NCI-H774 (cell line): ENCODE measurements at regions not wholly inside any gene's neighbourhood (a gene's known extent, or its start where the extent isn't known, plus 50 kb on each side); places are given as distances from the start of the nearest gene placed in this dataset.

Experiments used
- DNase-seq: peaks from one replicate; lab custom pipeline; 2025; lab: John Stamatoyannopoulos, UW

DNA sequence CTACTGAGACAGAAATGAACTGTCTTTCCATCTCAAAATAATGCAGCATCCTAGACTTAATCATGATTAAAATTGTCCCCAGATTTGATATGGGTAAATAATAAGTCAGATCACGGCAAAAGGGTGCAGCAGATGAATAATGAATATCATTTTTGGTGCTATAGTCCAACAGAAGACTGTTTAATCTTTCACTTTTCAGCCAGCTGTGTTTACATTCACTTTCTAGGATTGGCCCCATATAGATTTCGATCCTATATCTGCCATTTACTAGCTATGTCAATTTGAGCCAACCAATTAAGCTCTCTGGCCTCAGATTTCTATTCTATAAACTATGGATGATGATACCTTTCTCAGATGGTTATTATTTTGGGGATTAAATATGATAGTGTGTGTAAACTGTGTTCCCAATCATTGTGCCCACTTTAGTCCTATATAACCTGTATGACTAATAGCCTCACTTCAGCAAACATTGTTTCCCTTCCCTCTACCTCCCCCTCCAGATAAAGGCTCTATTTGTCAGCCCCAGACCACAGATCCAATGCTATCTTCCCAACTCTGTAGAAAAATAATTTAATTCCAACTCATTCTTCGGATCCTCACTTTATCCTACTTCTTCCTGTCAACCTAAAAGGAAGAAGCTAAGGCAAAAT lies 53.6 kb upstream of the NT5E start:
- DNase-seq: no peak

DNA sequence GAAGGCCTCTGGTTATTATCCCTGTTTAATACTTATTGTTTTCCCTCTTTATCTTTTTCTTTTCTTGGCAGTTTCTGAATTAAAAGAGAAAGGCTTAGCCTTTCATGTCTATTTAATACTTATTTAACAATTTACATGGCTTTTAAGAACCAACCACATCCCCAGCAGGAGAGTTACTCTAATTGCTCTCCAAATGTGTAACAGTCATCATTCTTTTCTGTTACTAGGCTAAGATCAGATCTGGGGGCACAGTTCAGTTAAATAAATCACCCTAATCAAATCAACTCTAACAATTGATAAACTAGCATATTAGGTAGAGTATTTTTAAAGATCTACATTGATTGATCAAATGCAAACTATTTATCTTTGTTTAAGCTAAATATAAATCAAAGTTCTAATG lies 54.1 kb upstream of the NT5E start:
- DNase-seq: no peak

DNA sequence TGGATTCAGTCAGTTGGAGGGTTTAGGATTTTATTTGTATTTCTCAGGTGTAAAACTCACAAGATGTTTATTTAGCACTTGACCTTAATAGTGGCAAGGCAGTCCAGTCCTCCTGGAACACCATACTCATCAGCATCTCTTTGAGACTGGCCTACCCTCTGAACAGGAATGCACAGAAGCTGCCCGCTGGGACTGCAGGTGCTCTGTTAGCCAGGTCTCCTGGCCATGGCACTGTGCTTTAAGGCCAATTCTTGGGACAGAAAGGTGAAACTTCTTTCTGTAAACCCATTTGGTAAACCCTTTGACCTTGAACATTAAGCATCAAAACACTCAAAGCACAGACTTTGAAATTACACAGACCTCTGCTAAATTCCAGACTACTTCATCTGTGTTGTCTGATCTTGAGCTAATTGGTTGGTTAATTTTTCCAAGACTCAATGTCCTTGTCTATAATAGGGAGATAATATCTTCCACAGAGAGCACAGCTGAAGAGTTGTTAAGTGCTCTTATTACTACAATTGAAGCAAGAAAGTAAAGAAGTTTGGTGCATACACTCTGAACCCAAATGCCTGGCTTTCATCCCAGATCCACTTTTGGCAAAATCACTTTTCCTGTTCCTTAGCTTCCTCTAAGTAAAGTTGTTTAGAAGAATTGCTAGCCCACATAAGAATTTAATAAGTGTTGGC lies 54.9 kb upstream of the NT5E start:
- no peak for DNase-seq

DNA sequence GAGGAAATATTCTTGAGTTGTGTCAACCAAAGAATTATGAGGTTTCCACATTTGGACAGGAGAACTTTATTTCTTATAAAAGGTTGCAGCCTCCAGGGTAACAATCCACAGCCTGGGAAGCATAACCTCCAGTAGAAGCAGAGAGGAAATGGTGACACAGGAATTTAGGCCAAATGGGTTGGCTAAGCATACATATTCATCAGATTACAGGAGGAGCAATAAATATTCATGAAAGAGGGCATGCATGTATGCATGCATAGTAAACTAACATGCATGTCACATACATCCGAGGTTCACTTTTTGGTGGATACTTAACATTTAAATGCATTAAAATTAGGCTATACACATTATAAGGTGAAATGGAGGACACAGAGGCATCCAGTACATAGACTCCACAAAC lies 55.7 kb upstream of the NT5E start:
- DNase-seq: no peak

DNA sequence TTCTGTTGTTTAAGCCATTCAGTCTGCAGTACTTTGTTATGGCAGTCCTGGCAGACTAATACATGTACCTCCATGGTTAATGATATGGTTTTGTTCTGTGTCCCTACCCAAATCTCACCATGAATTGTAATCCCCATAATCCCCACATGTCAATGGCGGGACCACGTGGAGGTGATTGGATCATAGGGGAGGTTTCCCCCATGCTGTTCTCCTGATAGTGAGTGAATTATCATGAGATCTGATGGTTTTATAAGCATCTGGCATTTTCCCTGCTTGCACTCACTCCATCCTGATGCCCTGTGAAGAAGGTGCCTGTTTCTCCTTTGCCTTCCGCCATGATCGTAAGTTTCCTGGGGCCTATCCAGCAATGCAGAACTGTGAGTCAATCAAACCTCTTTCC lies 57.5 kb upstream of the NT5E start:
- DNase-seq: no peak

DNA sequence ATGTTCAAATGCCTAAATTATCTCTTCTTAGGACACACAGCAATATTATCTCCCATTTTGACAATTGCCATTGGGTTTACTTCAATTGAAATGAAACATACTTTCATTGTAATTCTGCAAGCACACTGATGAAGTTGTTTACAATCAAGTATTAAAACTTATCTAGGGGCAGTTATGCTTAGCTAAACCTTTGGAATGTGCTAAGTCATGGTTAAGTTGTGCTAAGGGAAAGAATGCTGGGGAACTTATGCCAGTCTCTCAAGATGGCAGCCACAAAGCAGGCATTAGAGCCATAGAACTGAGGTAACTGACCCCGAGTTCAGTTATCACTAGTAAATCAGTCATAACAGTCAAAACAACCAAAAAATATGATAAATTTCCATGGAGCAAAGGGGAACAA lies 59.1 kb upstream of the NT5E start:
- DNase-seq: no peak

DNA sequence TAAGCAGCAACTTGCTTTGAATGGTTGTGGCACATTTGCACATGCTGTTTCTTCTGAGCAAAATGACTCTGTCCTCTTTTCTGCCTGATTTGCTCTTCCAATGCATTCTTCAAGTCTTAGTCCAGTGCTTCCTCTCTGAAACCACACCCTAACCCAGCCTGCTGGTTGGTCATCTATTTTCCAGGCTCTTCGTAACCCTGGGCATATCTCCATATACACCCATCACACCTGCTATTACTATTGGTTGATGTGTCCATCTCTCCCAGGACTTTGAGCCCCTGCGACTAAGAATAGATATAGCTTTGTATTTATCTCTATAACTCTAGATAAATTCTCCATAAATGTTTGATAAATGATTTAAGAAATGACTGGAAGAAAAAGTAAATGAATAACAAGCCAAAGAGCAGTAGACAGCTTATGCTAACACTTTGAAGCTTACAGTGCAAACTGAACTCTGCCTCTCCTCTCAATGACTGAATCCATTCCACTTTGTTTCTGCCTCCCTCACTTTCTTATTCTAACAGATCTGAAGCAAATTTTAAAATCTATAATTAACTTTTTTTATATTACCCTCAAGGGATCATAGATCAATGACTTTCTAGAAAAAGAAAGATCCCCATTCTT lies 59.7 kb upstream of the NT5E start:
- DNase-seq: no peak

DNA sequence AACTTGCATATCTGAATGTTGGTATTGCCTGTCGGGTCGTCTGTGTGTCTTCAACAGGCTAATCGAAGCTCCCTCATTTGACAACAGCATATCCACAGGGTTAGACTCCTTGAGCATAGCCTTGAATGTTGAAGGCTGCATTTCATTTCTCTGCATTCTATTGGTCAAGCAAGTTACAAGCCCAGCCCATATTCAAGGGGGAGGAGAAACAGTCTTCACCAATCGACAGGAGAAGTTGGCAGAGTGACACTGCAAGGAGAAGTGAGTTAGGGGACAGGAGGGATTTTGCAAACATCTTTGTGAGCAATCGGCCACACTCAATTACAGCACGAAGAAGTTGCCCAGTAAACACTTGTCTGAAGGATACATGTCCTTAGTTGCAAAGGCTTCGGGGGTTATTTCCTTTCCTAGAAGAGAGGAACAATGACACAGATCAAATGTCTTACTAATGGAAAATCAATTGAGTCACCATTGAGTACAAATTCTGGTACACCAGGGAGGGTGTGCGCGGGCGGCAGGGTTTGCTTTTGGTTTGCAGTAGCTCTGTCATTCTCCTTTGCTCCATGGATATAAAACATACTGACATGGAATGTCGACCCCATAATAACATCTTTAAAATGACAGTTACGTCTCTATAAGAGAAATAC lies 60.6 kb upstream of the NT5E start:
- DNase-seq: no peak

DNA sequence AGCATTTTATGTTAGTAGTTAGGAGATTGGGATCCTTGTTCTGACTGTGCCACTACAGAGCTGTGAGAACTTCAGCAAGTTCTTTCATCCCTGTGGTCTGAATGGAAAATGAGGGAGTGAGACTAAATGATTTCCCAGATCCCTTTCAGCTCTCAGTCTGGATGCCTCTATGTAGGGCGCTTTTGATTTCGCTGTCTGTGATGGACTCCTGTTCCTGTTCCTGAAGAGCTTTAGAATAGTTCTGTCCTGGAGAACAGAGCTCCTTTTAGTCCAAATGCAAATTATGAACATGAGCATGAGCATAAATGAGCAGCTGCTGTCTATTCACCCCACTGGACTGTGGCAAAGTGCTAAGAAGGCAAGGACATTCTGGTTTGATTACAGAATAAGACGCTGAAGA lies 61.4 kb upstream of the NT5E start:
- DNase-seq: no peak

DNA sequence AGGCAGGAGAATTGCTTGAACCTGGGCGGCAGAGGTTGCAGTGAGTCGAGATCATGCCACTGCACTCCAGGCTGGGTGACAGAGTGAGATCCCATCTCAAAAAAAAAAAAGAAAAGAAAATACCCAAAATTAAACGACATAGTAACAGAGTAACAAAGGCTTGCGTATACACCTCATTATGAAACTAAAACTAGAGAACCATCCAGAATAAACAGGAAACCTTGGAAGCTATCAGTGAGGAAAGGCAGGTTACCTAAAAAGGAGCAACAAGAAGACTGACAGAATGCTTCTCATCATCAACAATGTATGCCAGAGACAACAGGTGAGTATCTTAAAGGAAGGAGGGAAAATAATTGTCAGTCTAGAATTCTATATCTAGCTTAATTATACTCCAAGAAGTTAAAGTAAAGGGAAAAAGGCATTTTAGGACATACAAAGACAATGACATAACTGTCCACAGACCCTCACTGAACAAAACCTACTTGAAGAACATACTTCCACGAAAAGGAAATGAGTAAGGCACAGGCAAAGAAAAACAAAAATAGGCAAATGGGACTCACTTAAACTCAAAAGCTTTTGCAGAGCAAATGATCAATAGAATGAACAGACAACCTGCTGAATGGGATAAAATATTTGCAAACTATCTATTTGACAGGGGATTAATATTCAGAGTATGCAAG lies 64.1 kb upstream of the NT5E start:
- no peak for DNase-seq

DNA sequence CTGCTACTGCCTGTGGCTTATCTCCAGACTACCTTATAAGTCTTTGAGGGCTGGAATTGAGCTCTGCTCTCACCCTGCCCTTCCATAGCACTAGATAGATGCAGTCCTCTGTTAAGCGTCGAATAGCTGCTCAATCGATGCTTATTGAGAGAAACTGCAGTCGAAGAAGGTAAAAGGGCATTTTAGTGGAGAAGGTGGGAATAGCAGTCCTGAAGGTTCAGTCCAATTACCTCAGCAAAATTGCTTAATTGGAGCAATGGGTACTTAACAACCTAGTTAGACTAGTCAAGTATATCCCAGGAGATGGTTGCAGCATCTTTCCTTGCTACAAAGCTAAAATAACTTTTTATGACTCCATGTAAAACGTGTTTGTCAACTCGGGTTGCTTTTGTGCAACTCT lies 66.8 kb upstream of the NT5E start:
- no peak for DNase-seq

DNA sequence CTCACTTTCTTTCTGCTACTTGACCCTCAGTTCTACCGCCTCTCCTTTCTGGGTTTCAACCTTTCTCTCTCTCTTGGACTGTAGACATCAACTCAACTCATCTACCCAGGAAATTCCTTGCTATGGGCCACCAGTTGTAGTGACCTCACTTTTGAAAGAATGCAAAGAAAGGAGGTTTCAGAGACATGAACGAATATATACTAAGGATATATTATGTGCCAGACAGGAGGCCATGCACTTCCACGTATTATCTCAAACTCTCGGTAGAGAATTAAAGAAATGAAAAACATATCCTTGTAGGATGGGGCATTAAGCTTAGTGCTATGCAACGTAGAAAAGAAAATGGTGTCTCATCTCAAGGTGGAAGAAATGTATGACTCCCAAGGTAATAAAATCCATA lies 67.3 kb upstream of the NT5E start:
- DNase-seq: no peak

DNA sequence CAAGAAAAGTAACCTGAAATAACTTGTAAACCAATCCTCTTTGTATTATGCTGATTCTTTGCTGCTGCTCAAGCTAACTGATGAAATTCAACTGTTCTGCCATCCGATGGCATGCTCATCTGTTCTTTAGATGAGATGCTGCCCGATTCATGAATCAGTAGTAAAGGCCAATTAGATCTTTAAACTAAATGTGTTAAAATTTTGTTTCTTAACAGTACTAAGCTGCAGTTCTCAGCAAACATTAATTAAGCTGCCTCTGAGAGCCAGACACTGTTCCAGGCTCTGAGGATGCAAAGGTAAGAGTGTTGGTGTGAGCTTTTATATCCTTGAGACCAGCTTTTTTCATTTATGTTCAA lies 77.0 kb upstream of the NT5E start:
- no peak for DNase-seq

DNA sequence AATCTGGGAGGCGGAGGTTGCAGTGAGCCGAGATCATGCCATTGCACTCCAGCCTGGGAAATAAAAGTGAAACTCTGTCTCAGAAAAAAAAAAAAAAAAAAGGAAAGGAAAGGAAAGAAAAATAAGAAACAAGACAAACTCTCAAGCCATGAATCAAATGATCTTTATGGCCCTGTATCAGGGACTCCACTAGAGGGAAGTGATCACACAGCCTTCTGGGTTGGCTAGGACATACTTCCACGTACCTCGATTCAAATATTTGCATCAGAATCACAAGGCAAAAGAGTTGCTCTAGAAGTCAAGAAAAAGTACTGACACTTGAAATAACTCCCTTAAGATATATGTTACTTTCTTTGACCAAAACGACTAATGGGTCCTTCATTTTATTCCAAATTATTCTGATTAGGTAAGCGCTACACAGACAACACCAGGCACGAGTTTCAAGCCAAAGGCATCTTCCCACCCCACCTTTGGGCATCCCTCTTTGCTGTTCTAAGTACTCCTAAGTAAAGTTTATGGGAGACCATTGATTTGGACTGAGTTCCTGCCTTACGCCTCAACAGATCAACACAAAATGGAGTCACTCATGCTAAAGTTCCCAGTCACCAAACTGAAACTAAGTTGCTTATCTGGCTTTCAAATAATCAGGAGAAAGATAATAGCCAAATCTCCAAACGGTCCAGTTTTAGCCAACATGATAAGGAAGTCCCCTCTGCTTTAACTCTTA lies 77.5 kb upstream of the NT5E start:
- DNase-seq: no peak

DNA sequence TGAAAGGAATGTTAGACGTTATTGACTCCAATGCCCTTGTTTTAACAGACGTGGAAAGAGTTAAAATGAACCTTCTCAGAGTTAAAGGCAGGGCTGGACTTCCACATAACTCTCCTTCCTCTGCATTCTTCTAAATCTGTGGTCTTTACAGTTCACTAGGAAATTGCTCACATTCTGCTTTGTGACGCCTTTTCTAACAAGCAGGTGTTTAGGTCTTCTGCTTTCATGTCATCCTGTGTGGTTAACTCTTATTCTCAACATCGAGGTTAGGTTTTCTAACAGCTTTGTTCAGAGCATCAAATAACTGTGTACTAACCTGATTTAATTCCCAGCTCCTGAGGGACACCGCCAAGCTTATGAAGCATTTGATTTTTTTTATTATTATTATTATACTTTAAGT lies 81.3 kb upstream of the NT5E start:
- no peak for DNase-seq

DNA sequence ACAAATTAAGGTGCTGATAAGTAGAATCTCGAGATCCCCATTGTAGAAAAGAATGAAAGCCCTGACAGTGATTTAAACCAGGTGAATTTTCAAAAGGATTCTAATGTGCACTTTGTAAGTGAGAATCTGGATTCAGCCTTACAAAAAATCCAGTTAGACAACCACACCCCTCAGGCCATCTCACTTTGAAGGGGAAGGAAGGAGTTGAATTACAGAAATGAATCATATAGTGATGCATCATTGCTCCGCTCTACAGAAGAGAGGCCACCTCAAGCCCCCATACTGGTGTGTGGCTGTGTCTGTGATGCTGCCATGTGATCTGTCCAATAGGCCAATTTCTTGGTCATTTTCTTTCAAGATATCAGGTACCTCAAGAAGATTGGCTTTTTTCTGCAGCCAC lies 85.5 kb upstream of the NT5E start:
- DNase-seq: no peak

DNA sequence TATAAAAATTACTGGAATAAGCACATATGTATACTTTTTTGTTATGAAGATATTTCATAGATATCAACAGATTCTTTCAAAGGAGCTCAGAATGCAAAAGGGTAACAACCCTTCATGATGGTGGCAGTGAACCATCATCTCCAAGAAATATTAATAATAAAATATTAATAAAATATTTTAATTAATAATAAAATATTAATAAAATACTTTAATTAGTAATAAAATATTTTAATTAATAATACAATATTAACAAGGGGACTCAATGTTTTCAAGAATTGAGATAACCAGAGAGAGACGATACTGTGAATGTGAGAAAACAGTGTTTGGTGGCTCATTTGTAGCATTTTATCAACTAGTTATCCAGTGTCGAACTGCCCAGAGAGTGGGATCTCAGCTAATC lies 86.0 kb upstream of the NT5E start:
- no peak for DNase-seq

DNA sequence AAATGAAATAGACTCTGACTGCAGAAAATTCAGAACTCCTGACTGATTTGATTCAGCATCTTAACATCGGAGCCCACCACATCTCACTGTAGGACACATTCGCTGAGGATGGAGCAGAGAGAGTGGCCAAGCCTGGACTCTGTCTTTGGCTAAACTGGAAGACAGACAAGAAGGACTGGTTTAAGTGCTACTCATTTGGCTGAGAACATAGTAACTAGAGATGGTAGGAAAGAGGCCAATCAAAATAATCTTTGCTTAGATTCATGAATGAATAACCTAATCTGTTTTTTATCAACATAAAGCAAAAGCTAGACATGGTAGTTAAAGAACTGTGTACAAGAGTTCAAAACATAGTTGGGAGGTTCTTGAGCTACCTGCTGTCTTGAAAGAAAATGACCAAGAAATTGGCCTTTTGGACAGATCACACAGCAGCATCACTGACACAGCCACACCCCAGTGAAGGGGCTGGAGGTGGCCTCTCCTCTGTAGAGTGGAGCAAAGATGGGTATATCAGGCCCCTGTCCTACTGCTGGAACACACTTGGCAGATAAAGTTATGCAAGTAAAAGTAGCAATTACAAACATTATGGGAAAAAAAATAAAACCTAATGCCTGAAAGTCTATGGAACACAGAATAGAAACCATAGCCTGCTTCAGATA lies 87.1 kb upstream of the NT5E start:
- no peak for DNase-seq

DNA sequence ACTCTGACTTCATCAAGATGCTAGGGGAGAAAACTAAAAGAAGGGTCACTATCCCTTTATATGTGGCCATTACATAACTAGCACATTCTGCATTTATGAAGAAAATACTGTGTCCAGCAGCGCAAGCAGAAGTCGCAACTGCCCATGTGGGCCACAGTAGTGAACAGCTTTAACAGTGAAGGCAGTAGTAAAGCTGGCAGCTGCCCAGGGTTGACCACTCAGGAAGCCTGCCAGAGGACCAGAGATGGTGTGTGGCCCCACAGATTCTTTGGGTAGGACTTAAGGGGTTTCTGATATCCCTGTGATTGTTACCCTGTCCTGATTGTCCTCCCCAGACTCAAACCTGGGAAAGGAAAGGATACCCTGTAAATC lies 88.3 kb upstream of the NT5E start:
- DNase-seq: no peak

DNA sequence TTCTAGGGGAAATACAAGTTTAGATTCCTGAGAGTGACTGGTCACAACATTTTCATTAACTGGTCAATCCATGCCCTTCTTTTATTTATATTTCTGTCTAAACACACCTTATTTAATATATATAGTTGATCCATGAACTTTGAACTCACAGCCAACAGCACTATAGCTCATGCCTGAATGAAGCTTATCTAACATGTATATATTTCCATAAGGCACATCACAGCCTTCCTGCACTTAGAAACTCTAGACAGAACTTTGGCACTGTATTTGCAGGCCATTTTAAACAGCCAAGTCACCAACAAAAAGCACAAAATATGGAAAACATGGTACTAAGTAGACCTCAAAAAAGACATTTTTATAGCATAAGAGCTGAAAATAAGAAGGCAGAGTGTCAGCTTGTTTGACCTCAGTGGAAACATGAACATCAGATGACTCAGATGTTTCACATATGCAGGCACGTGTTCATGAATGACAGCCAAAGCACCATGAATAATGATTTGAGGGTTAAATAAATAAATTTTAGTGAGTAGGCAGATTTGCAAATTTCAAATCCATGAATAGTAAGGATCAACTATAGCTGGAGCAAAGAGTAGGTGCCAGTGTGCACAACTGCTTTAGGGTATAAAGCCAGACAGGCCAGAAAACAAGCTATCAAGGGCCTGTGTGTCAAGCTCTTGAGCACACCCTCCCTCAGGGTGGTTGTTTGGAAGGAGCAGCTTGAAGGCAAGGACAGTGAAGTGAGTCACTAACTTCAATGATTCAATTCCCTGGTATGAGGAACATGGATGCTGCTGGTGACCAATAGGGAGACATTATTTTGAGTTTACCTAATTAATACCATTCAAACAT lies 88.9 kb upstream of the NT5E start:
- DNase-seq: no peak

DNA sequence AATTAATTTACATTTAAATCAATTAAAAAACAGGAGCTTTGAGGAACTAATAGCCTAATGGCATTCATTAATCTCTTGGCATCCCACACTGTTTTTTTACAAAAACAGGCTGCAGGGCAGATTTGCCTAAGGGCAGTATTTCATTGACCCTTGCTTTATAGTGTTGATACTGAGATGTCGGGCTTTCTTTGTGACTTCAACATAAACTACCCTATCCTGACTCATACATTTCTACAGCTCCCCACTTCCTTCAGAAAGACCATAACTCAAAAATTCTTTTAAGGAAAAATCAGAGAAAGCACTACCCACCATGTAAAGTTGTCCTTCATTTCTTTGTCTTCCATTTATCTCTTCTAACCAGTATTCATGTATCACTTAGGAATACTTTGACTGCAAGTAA lies 92.2 kb upstream of the NT5E start:
- DNase-seq: no peak
